GM23338 (cell line): ENCODE measurements at regions not wholly inside any gene's neighbourhood (a gene's known extent, or its start where the extent isn't known, plus 50 kb on each side); places are given as distances from the start of the nearest gene placed in this dataset.

Experiments used
- ATAC-seq: fragments of 200-7000 bp; cut with Tn5 transposase; 3 replicates; pipeline ENCODE4 v1.9.1; 2020
- DNase-seq: peaks from one replicate; pipeline ENCODE4 v3.0.0-alpha.2; 2015; ENCODE audit warnings: low spot score
- H2AFZ ChIP-seq: fragments of 200-600 bp; sonication (generic); 2 replicates; pipeline ENCODE4 v1.8.0; 2016; ENCODE audit warnings: antibody characterized with exemption, mild to moderate bottlenecking, moderate library complexity
- H3F3A ChIP-seq: fragments of 200-600 bp; sonication (generic); replicated peaks from 2 replicates; pipeline ENCODE4 v1.8.0; 2017; ENCODE audit warnings: antibody characterized with exemption, mixed run types, low read depth
- H3K27ac ChIP-seq: fragments of 200-600 bp; sonication (generic); 2 replicates; pipeline ENCODE4 v1.6.1; 2016; ENCODE audit warnings: low read depth
- H3K27me3 ChIP-seq: fragments of 200-600 bp; sonication (generic); 2 replicates; pipeline ENCODE4 v1.8.0; 2016; ENCODE audit warnings: mild to moderate bottlenecking, mixed run types, moderate library complexity; ENCODE audit not compliant: insufficient read depth
- H3K36me3 ChIP-seq: fragments of 200-600 bp; sonication (generic); 2 replicates; pipeline ENCODE4 v1.8.0; 2016; ENCODE audit warnings: mild to moderate bottlenecking; ENCODE audit not compliant: insufficient read depth
- H3K4me1 ChIP-seq: fragments of 200-600 bp; sonication (generic); 2 replicates; pipeline ENCODE4 v1.8.0; 2016; ENCODE audit warnings: mild to moderate bottlenecking, moderate library complexity; ENCODE audit not compliant: insufficient read depth
- H3K4me2 ChIP-seq: fragments of 200-600 bp; sonication (generic); 2 replicates; pipeline ENCODE4 v1.7.1; 2017; ENCODE audit warnings: mixed run types
- H3K4me3 ChIP-seq: fragments of 200-600 bp; sonication (generic); 2 replicates; pipeline ENCODE4 v1.6.1; 2016; ENCODE audit warnings: mixed run types
- H3K79me2 ChIP-seq: fragments of 200-600 bp; sonication (generic); replicated peaks from 2 replicates; pipeline ENCODE4 v1.8.0; 2017; ENCODE audit warnings: mild to moderate bottlenecking; ENCODE audit not compliant: insufficient read depth
- H3K9me2 ChIP-seq: fragments of 200-600 bp; sonication (generic); 2 replicates; pipeline ENCODE4 v1.8.0; 2017; ENCODE audit not compliant: insufficient read depth
- H4K20me1 ChIP-seq: fragments of 200-600 bp; sonication (generic); replicated peaks from 2 replicates; pipeline ENCODE4 v1.8.0; 2017; ENCODE audit warnings: mild to moderate bottlenecking; ENCODE audit not compliant: insufficient read depth
- H3K27ac Mint-ChIP-seq: 2 replicates; pipeline ENCODE4 v1.8.0; 2020; ENCODE audit warnings: inconsistent platforms, mild to moderate bottlenecking, moderate library complexity, mixed read lengths
- H3K27me3 Mint-ChIP-seq: 3 replicates; pipeline ENCODE4 v1.8.0; 2022; ENCODE audit warnings: low read depth, mild to moderate bottlenecking, moderate library complexity, mixed read lengths, inconsistent platforms; ENCODE audit not compliant: insufficient read depth, poor library complexity
- H3K36me3 Mint-ChIP-seq: 3 replicates; pipeline ENCODE4 v1.8.0; 2021; ENCODE audit warnings: low read depth, mild to moderate bottlenecking, inconsistent platforms, moderate library complexity, mixed read lengths
- H3K4me1 Mint-ChIP-seq: 3 replicates; pipeline ENCODE4 v1.8.0; 2020; ENCODE audit warnings: mild to moderate bottlenecking, inconsistent platforms, mixed read lengths
- H3K4me3 Mint-ChIP-seq: 3 replicates; pipeline ENCODE4 v1.8.0; 2021; ENCODE audit warnings: moderate library complexity, mild to moderate bottlenecking, inconsistent platforms, mixed read lengths
- H3K9me3 Mint-ChIP-seq: 3 replicates; pipeline ENCODE4 v1.8.0; 2020; ENCODE audit warnings: moderate library complexity, mild to moderate bottlenecking, inconsistent platforms, mixed read lengths
- CREB1 ChIP-seq: fragments of 250-450 bp; sonication (Bioruptor Pico); IDR thresholded peaks from 2 replicates; pipeline ENCODE4 v1.5.0; 2020; ENCODE audit warnings: low read depth, mild to moderate bottlenecking, moderate library complexity
- ETS1 ChIP-seq: IDR thresholded peaks from 2 replicates; pipeline ENCODE4 v1.6.1; 2016; ENCODE audit warnings: antibody characterized with exemption
- EZH2phosphoT487 ChIP-seq: fragments of 200-600 bp; sonication (generic); IDR thresholded peaks from one replicate; pipeline ENCODE4 v1.8.1; 2018; ENCODE audit warnings: antibody characterized with exemption; ENCODE audit not compliant: unreplicated experiment
- NANOG ChIP-seq: IDR thresholded peaks from 2 replicates; pipeline ENCODE4 v1.6.1; 2016; ENCODE audit warnings: antibody characterized with exemption, borderline replicate concordance
- POLR2AphosphoS5 ChIP-seq: IDR thresholded peaks from 2 replicates; pipeline ENCODE4 v1.6.1; 2016; ENCODE audit warnings: antibody characterized with exemption, low read depth
- STAT1 ChIP-seq: IDR thresholded peaks from one replicate; pipeline ENCODE4 v1.6.1; 2016; ENCODE audit warnings: antibody characterized with exemption; ENCODE audit not compliant: unreplicated experiment
- ZNF114 ChIP-seq: fragments of 250-450 bp; sonication (Bioruptor Pico); IDR thresholded peaks from 2 replicates; pipeline ENCODE4 v1.5.0; 2020; ENCODE audit warnings: mild to moderate bottlenecking, moderate library complexity
- TF ChIP-seq, protein P1 (sequence below): IDR thresholded peaks from one replicate; pipeline ENCODE4 v1.6.1; 2018; ENCODE audit warnings: antibody characterized with exemption; ENCODE audit not compliant: unreplicated experiment
- TF ChIP-seq, protein P2 (sequence below), 2 experiments: fragments of 200-600 bp in 1 of 2; sonication (generic) in 1 of 2; conservative IDR thresholded peaks; 2 replicates each; pipeline versions ENCODE4 v1.5.1 to v1.6.1; 2016 to 2017; ENCODE audit warnings: antibody characterized with exemption in 2 of 2, low read depth in 2 of 2, mild to moderate bottlenecking in 2 of 2, moderate library complexity in 1 of 2

GRCh38 chr13:57045826-57046546 lies 94.7 kb upstream of the PRR20A start:
- H3K9me2 ChIP-seq, result no peaks in the 10 kb centered on the region; the same call in 1 of the 2 replicates
- Mint-ChIP-seq H3K27me3 (peaks cover 2% of the 10 kb centered on the region), H3K36me3 (peaks cover 5% of the 10 kb centered on the region; the same call in 1 of the 3 replicates), H3K27ac (no peak overlapping the region), H3K9me3 (peaks cover 14% of the 10 kb centered on the region; the same call in 2 of the 3 replicates), H3K4me1 (no peaks in the 10 kb centered on the region), H3K4me3 (no peak overlapping the region)
- H3K4me3 ChIP-seq, result no peak overlapping the region
- H2AFZ ChIP-seq, result no peak overlapping the region
- H3K27ac ChIP-seq, result no peak overlapping the region
- ATAC-seq, result no peak
- H3F3A ChIP-seq, result no peaks in the 10 kb centered on the region
- no peaks in the 10 kb centered on the region for H3K27me3 ChIP-seq
- DNase-seq, result no peak
- H3K4me1 ChIP-seq, result no peaks in the 10 kb centered on the region
- no peaks in the 10 kb centered on the region for H3K36me3 ChIP-seq
- no peaks in the 10 kb centered on the region for H4K20me1 ChIP-seq
- no peak overlapping the region for H3K4me2 ChIP-seq
- TF ChIP-seq ZNF114 (CRISPR knock-in tag) (no peak), EZH2phosphoT487 (no peak), POLR2AphosphoS5 (no peak), ETS1 (no peak), NANOG (no peak), STAT1 (no peak), CREB1 (CRISPR knock-in tag) (no peak)
- TF ChIP-seq, protein P1, sequence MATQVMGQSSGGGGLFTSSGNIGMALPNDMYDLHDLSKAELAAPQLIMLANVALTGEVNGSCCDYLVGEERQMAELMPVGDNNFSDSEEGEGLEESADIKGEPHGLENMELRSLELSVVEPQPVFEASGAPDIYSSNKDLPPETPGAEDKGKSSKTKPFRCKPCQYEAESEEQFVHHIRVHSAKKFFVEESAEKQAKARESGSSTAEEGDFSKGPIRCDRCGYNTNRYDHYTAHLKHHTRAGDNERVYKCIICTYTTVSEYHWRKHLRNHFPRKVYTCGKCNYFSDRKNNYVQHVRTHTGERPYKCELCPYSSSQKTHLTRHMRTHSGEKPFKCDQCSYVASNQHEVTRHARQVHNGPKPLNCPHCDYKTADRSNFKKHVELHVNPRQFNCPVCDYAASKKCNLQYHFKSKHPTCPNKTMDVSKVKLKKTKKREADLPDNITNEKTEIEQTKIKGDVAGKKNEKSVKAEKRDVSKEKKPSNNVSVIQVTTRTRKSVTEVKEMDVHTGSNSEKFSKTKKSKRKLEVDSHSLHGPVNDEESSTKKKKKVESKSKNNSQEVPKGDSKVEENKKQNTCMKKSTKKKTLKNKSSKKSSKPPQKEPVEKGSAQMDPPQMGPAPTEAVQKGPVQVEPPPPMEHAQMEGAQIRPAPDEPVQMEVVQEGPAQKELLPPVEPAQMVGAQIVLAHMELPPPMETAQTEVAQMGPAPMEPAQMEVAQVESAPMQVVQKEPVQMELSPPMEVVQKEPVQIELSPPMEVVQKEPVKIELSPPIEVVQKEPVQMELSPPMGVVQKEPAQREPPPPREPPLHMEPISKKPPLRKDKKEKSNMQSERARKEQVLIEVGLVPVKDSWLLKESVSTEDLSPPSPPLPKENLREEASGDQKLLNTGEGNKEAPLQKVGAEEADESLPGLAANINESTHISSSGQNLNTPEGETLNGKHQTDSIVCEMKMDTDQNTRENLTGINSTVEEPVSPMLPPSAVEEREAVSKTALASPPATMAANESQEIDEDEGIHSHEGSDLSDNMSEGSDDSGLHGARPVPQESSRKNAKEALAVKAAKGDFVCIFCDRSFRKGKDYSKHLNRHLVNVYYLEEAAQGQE, result no peak
- TF ChIP-seq, protein P2, sequence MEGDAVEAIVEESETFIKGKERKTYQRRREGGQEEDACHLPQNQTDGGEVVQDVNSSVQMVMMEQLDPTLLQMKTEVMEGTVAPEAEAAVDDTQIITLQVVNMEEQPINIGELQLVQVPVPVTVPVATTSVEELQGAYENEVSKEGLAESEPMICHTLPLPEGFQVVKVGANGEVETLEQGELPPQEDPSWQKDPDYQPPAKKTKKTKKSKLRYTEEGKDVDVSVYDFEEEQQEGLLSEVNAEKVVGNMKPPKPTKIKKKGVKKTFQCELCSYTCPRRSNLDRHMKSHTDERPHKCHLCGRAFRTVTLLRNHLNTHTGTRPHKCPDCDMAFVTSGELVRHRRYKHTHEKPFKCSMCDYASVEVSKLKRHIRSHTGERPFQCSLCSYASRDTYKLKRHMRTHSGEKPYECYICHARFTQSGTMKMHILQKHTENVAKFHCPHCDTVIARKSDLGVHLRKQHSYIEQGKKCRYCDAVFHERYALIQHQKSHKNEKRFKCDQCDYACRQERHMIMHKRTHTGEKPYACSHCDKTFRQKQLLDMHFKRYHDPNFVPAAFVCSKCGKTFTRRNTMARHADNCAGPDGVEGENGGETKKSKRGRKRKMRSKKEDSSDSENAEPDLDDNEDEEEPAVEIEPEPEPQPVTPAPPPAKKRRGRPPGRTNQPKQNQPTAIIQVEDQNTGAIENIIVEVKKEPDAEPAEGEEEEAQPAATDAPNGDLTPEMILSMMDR (conservative IDR thresholded peaks at IDR 0.05; ENCODE audit: low read depth in 2 of 2), result no peak
- no peaks in the 10 kb centered on the region for H3K79me2 ChIP-seq
